GM18499 (cell line): ENCODE measurements at regions not wholly inside any gene's neighbourhood (a gene's known extent, or its start where the extent isn't known, plus 50 kb on each side); places are given as distances from the start of the nearest gene placed in this dataset.
"Not testable (repeated sequence)": the region's sequence is repeated elsewhere in the genome, so short reads cannot be mapped to it uniquely, and the experiment has no call there.

Experiments
- ATAC-seq: cut with Tn5 transposase; IDR thresholded peaks from one replicate; pipeline ENCODE4 v1.9.1; 2021; ENCODE audit warnings: moderate number of reproducible peaks; ENCODE audit not compliant: insufficient read depth, unreplicated experiment

GRCh38 chr5:33120671-33121070, 320.1 kb upstream of the TARS1 start:
- no peak for ATAC-seq

- ATAC-seq, result no peak
Measured at GRCh38 chr5:33129309-33129708, 311.5 kb upstream of the TARS1 start.

- no peak for ATAC-seq
Measured at GRCh38 chr5:33136785-33137184, 304.0 kb upstream of the TARS1 start.

- ATAC-seq, result not testable (repeated sequence)
Measured at GRCh38 chr5:33138145-33138544, 302.6 kb upstream of the TARS1 start.

GRCh38 chr5:33143405-33144123, 297.2 kb upstream of the TARS1 start:
- ATAC-seq, result no peak

- ATAC-seq, result no peak
Measured at GRCh38 chr5:33146881-33147280, 293.9 kb upstream of the TARS1 start.

- no peak for ATAC-seq
Measured at GRCh38 chr5:33148076-33148513, 292.7 kb upstream of the TARS1 start.

- ATAC-seq, result no peak
Measured at GRCh38 chr5:33153372-33153771, 287.4 kb upstream of the TARS1 start.

- no peak for ATAC-seq
Measured at GRCh38 chr5:33153831-33154230, 286.9 kb upstream of the TARS1 start.

- ATAC-seq, result no peak
Measured at GRCh38 chr5:33160871-33161270, 279.9 kb upstream of the TARS1 start.

- ATAC-seq, result no peak
Measured at GRCh38 chr5:33161421-33161820, 279.3 kb upstream of the TARS1 start.

- no peak for ATAC-seq
Measured at GRCh38 chr5:33162057-33162456, 278.7 kb upstream of the TARS1 start.

GRCh38 chr5:33166522-33166921, 274.2 kb upstream of the TARS1 start:
- ATAC-seq, result no peak

GRCh38 chr5:33166948-33167347, 273.8 kb upstream of the TARS1 start:
- no peak for ATAC-seq

- ATAC-seq, result no peak
Measured at GRCh38 chr5:33167541-33167940, 273.2 kb upstream of the TARS1 start.

GRCh38 chr5:33170411-33170810, 270.4 kb upstream of the TARS1 start:
- no peak for ATAC-seq

GRCh38 chr5:33174383-33174782, 266.4 kb upstream of the TARS1 start:
- ATAC-seq, result no peak

GRCh38 chr5:33179301-33179700, 261.5 kb upstream of the TARS1 start:
- no peak for ATAC-seq

- no peak for ATAC-seq
Measured at GRCh38 chr5:33180900-33181299, 259.9 kb upstream of the TARS1 start.

GRCh38 chr5:33182986-33183385, 257.8 kb upstream of the TARS1 start:
- no peak for ATAC-seq

- no peak for ATAC-seq
Measured at GRCh38 chr5:33184367-33184766, 256.4 kb upstream of the TARS1 start.

GRCh38 chr5:33188089-33188488, 252.7 kb upstream of the TARS1 start:
- no peak for ATAC-seq
